Chondrocyte (in vitro differentiated cells): ENCODE measurements at regions not wholly inside any gene's neighbourhood (a gene's known extent, or its start where the extent isn't known, plus 50 kb on each side); places are given as distances from the start of the nearest gene placed in this dataset.
"Not testable (repeated sequence)": the region's sequence is repeated elsewhere in the genome, so short reads cannot be mapped to it uniquely, and the experiment has no call there.

ENCODE experiments used
- DNase-seq: peaks from one replicate; pipeline ENCODE4 v3.0.0; 2021; ENCODE audit warnings: mixed read lengths, low spot score
- H3K27ac Mint-ChIP-seq: one replicate; pipeline ENCODE4 v1.8.0; 2021; ENCODE audit warnings: mild to moderate bottlenecking, moderate library complexity, mixed read lengths; ENCODE audit not compliant: unreplicated experiment
- H3K27me3 Mint-ChIP-seq: 2 replicates; pipeline ENCODE4 v1.8.0; 2021; ENCODE audit warnings: low read depth, mixed read lengths
- H3K36me3 Mint-ChIP-seq: 2 replicates; pipeline ENCODE4 v1.8.0; 2021; ENCODE audit warnings: low read depth, mixed read lengths
- H3K4me1 Mint-ChIP-seq: 2 replicates; pipeline ENCODE4 v1.8.0; 2021; ENCODE audit warnings: low read depth, mild to moderate bottlenecking, mixed read lengths
- H3K4me3 Mint-ChIP-seq: one replicate; pipeline ENCODE4 v1.8.0; 2021; ENCODE audit warnings: mild to moderate bottlenecking, moderate library complexity, mixed read lengths; ENCODE audit not compliant: unreplicated experiment
- H3K9me3 Mint-ChIP-seq: 2 replicates; pipeline ENCODE4 v1.8.0; 2021; ENCODE audit warnings: low read depth, mixed read lengths
- TF ChIP-seq, protein P1 (sequence below): fragments of 200-600 bp; sonication (generic); IDR thresholded peaks from 2 replicates; pipeline ENCODE4 v1.5.0; 2021; ENCODE audit warnings: antibody characterized with exemption, mild to moderate bottlenecking, moderate library complexity

- peaks cover 4% of the 10 kb centered on the region for H3K9me3 Mint-ChIP-seq
- H3K36me3 Mint-ChIP-seq: no peaks in the 10 kb centered on the region
- H3K4me3 Mint-ChIP-seq: no peak overlapping the region
- H3K27ac Mint-ChIP-seq: no peak overlapping the region
- H3K4me1 Mint-ChIP-seq: no peaks in the 10 kb centered on the region
- no peaks in the 10 kb centered on the region for H3K27me3 Mint-ChIP-seq
- TF ChIP-seq, protein P1, sequence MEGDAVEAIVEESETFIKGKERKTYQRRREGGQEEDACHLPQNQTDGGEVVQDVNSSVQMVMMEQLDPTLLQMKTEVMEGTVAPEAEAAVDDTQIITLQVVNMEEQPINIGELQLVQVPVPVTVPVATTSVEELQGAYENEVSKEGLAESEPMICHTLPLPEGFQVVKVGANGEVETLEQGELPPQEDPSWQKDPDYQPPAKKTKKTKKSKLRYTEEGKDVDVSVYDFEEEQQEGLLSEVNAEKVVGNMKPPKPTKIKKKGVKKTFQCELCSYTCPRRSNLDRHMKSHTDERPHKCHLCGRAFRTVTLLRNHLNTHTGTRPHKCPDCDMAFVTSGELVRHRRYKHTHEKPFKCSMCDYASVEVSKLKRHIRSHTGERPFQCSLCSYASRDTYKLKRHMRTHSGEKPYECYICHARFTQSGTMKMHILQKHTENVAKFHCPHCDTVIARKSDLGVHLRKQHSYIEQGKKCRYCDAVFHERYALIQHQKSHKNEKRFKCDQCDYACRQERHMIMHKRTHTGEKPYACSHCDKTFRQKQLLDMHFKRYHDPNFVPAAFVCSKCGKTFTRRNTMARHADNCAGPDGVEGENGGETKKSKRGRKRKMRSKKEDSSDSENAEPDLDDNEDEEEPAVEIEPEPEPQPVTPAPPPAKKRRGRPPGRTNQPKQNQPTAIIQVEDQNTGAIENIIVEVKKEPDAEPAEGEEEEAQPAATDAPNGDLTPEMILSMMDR: no peak
- DNase-seq: no peak
Measured at GRCh38 chr10:109245821-109246220, 677.5 kb downstream of the XPNPEP1 start.

- H3K36me3 Mint-ChIP-seq: no peaks in the 10 kb centered on the region
- H3K4me3 Mint-ChIP-seq: no peak overlapping the region
- H3K4me1 Mint-ChIP-seq: no peaks in the 10 kb centered on the region
- DNase-seq: no peak
- no peak overlapping the region for H3K27ac Mint-ChIP-seq
- TF ChIP-seq, protein P1: no peak
- no peaks in the 10 kb centered on the region for H3K27me3 Mint-ChIP-seq
- peaks cover 7% of the 10 kb centered on the region for H3K9me3 Mint-ChIP-seq
Measured at GRCh38 chr10:109239371-109239770, 683.9 kb downstream of the XPNPEP1 start.

GRCh38 chr10:109237682-109238081 is 685.6 kb downstream of the XPNPEP1 start:
- H3K4me3 Mint-ChIP-seq: no peak overlapping the region
- TF ChIP-seq, protein P1: no peak
- no peak for DNase-seq
- peaks cover 7% of the 10 kb centered on the region for H3K9me3 Mint-ChIP-seq
- H3K4me1 Mint-ChIP-seq: no peaks in the 10 kb centered on the region
- no peak overlapping the region for H3K27ac Mint-ChIP-seq
- H3K36me3 Mint-ChIP-seq: no peaks in the 10 kb centered on the region
- no peaks in the 10 kb centered on the region for H3K27me3 Mint-ChIP-seq

- no peak for DNase-seq
- TF ChIP-seq, protein P1: no peak
- Mint-ChIP-seq H3K36me3 (no peaks in the 10 kb centered on the region), H3K9me3 (peaks cover 7% of the 10 kb centered on the region), H3K27ac (no peak overlapping the region), H3K4me1 (no peaks in the 10 kb centered on the region), H3K4me3 (no peak overlapping the region), H3K27me3 (peaks cover 1% of the 10 kb centered on the region)
Measured at GRCh38 chr10:109237050-109237449, 686.3 kb downstream of the XPNPEP1 start.

DNA sequence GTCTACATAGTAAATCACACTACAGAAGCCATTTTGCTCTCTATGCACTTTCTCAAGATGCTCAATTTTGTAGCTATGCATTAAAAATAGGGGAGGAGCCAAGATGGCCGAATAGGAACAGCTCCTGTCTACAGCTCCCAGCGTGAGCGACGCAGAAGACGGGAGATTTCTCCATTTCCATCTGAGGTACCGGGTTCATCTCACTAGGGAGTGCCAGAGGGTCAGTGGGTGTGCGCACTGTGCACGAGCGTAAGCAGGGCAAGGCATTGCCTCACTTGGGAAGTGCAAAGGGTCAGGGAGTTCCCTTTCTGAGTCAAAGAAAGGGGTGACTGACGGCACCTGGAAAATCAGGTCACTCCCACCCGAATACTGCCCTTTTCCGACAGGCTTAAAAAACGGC is 699.8 kb downstream of the XPNPEP1 start:
- not testable (repeated sequence) for H3K36me3 Mint-ChIP-seq, H3K4me1 Mint-ChIP-seq, DNase-seq, H3K9me3 Mint-ChIP-seq, H3K27ac Mint-ChIP-seq, H3K4me3 Mint-ChIP-seq, H3K27me3 Mint-ChIP-seq

DNA sequence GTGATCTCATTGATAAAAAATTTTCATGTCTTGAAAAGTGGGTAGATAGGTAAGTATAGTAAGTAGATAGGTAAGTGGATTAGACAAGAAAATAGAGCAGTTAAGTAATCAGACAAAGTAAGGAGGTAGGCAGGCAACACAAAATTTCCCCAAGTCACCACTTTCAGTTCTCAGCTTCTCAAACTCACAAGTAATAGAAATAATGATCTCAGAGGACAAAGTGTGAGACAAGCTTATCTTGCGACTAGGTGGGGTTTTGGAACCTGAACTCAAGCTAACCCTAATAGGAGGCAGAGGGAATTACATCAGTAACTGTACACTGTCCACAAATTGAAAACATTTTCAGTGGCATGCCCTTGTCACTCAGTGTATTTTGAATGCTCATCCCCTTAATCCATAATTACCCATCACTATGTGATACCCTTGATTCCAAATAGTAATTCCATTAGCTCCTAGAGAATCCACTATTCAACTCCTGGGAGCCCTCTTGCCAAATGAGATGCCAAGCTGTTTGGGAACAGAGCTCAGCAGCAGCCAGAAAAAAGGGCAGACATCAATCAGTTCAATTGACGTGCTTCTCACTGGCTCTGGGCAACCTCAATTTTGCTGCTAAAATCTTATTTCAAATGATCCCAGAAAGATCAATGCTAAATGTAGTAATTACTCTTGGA is 703.2 kb downstream of the XPNPEP1 start:
- no peaks in the 10 kb centered on the region for H3K36me3 Mint-ChIP-seq
- H3K27ac Mint-ChIP-seq: no peak overlapping the region
- no peaks in the 10 kb centered on the region for H3K4me1 Mint-ChIP-seq
- DNase-seq: no peak
- no peaks in the 10 kb centered on the region for H3K9me3 Mint-ChIP-seq
- H3K27me3 Mint-ChIP-seq: peaks cover 7% of the 10 kb centered on the region
- TF ChIP-seq, protein P1: no peak
- no peak overlapping the region for H3K4me3 Mint-ChIP-seq
